H1 (cell line): ENCODE measurements at regions not wholly inside any gene's neighbourhood (a gene's known extent, or its start where the extent isn't known, plus 50 kb on each side); places are given as distances from the start of the nearest gene placed in this dataset.

Experiments used
- KDM1A ChIP-seq: fragments of 200-600, 300-600 bp; sonication (generic); IDR thresholded peaks from 2 replicates; pipeline ENCODE4 v1.7.1; 2016; ENCODE audit warnings: mild to moderate bottlenecking, low read length, borderline replicate concordance
- RNF2 ChIP-seq: fragments of 200-900, 300-1000 bp; sonication (generic); IDR thresholded peaks from 2 replicates; pipeline ENCODE4 v1.7.1; 2016; ENCODE audit warnings: borderline replicate concordance, low read depth, mild to moderate bottlenecking, antibody characterized with exemption, low read length; ENCODE audit not compliant: poor library complexity, severe bottlenecking; ENCODE audit errors: missing control alignments
- SIN3A ChIP-seq, 2 experiments: IDR thresholded peaks in 1 of 2; conservative IDR thresholded peaks in 1 of 2; 2 replicates each; pipeline ENCODE4 v1.6.1; 2011 to 2012; ENCODE audit warnings: low read length in 2 of 2, improper control_type of control experiment in 1 of 2, low read depth in 1 of 2, mild to moderate bottlenecking in 1 of 2

DNA sequence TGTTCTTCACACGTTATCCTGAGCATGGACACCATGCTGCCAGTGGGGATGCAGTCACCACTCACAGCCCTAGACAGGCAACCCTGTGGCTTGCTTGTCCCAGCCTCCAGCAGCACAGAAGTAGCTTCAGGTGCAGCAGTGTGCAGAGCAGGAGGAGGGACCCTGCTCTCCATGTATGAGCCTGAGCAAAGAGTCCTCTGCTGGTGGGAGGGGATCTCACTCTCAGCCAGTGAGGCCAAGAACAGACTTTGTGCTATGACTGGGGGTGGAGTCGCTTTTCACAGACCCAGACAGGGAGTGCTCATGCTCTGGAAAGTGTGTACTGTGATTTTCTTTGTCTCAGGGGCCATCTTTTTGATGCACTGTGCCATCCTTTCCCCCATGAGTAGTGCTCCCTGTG lies 66.1 kb upstream of the NDN start (continued):
- TF ChIP-seq KDM1A (no peak), SIN3A (conservative IDR thresholded peaks at IDR 0.05 in 1 of 2, IDR thresholded peaks at IDR 0.05 in 1 of 2; ENCODE audit: low read depth in 1 of 2, low read length in 2 of 2) (no peak), RNF2 (no peak)
